Prostate gland (tissue), 2 donors: ENCODE measurements at regions not wholly inside any gene's neighbourhood (a gene's known extent, or its start where the extent isn't known, plus 50 kb on each side); places are given as distances from the start of the nearest gene placed in this dataset.
"Not testable (repeated sequence)": the region's sequence is repeated elsewhere in the genome, so short reads cannot be mapped to it uniquely, and the experiment has no call there.

Experiments
- CTCF ChIP-seq, 4 experiments: fragments of 200-600 bp in 2 of 4; fragments of 450-650 bp in 2 of 4; sonication (generic) in 2 of 4; IDR thresholded peaks; 1 replicate in 3 of 4; 2 replicates in 1 of 4; pipeline ENCODE4 v1.5.1; 2016 to 2019; ENCODE audit warnings: antibody characterized with exemption in 4 of 4, mild to moderate bottlenecking in 2 of 4, moderate library complexity in 2 of 4
- POLR2A ChIP-seq: fragments of 450-650 bp; IDR thresholded peaks from one replicate; pipeline ENCODE4 v1.6.1; 2016; ENCODE audit warnings: antibody characterized with exemption, mild to moderate bottlenecking
- POLR2AphosphoS5 ChIP-seq: sonication (generic); formaldehyde crosslinking; IDR thresholded peaks from one replicate; pipeline ENCODE4 v1.6.1; 2017; ENCODE audit warnings: antibody characterized with exemption

- not testable (repeated sequence) for TF ChIP-seq CTCF (IDR thresholded peaks at IDR 0.05); POLR2AphosphoS5; POLR2A
Observed at GRCh38 chr3:125835562-125835961, 133.4 kb upstream of the ROPN1B start.
